ENCODE measurements at regions not wholly inside any gene's neighbourhood (a gene's known extent, or its start where the extent isn't known, plus 50 kb on each side); places are given as distances from the start of the nearest gene placed in this dataset.

GRCh38 chr5:93886917-93887361 is 145.5 kb upstream of the POU5F2 start:
- DNase-seq (ENCODE audit: low read depth in 2 of 2), result no peak

GRCh38 chr5:93886098-93886806 is 144.9 kb upstream of the POU5F2 start:
- DNase-seq (ENCODE audit: low read depth in 2 of 2), result no peak

GRCh38 chr5:93884254-93884653 is 142.9 kb upstream of the POU5F2 start:
- no peak for DNase-seq (ENCODE audit: low read depth in 2 of 2)

- no peak for DNase-seq (ENCODE audit: low read depth in 2 of 2)
Measured at GRCh38 chr5:93883459-93883858, 142.1 kb upstream of the POU5F2 start.

GRCh38 chr5:93875693-93876092 is 134.3 kb upstream of the POU5F2 start:
- no peak for DNase-seq (ENCODE audit: low read depth in 2 of 2)

GRCh38 chr5:93874491-93874890 is 133.1 kb upstream of the POU5F2 start:
- no peak for DNase-seq (ENCODE audit: low read depth in 2 of 2)

- DNase-seq (ENCODE audit: low read depth in 2 of 2), result peak; percentile 60 to 80
Measured at GRCh38 chr5:93874080-93874479, 132.7 kb upstream of the POU5F2 start.

GRCh38 chr5:93873211-93873736 is 131.9 kb upstream of the POU5F2 start:
- DNase-seq (ENCODE audit: low read depth in 2 of 2), result no peak

- no peak for DNase-seq (ENCODE audit: low read depth in 2 of 2)
Measured at GRCh38 chr5:93870649-93871048, 129.2 kb upstream of the POU5F2 start.

- no peak for DNase-seq (ENCODE audit: low read depth in 2 of 2)
Measured at GRCh38 chr5:93868851-93869250, 127.5 kb upstream of the POU5F2 start.

- DNase-seq (ENCODE audit: low read depth in 2 of 2), result no peak
Measured at GRCh38 chr5:93850311-93850710, 108.9 kb upstream of the POU5F2 start.

- DNase-seq (ENCODE audit: low read depth in 2 of 2), result no peak
Measured at GRCh38 chr5:93845376-93845775, 104.0 kb upstream of the POU5F2 start.

- peak in 1 of 2 donors; percentile 32 for DNase-seq (ENCODE audit: low read depth in 2 of 2)
Measured at GRCh38 chr5:93831449-93831848, 90.0 kb upstream of the POU5F2 start.

GRCh38 chr5:93830893-93831292 is 89.5 kb upstream of the POU5F2 start:
- DNase-seq (ENCODE audit: low read depth in 2 of 2), result no peak

GRCh38 chr5:93829346-93829745 is 87.9 kb upstream of the POU5F2 start:
- no peak for DNase-seq (ENCODE audit: low read depth in 2 of 2)

GRCh38 chr5:93821891-93822415 is 80.6 kb upstream of the POU5F2 start:
- no peak for DNase-seq (ENCODE audit: low read depth in 2 of 2)

GRCh38 chr5:93819668-93820067 is 78.3 kb upstream of the POU5F2 start:
- no peak for DNase-seq (ENCODE audit: low read depth in 2 of 2)

- DNase-seq (ENCODE audit: low read depth in 2 of 2), result no peak
Measured at GRCh38 chr5:93810780-93811179, 69.4 kb upstream of the POU5F2 start.

- no peak for DNase-seq (ENCODE audit: low read depth in 2 of 2)
Measured at GRCh38 chr5:93809430-93809829, 68.0 kb upstream of the POU5F2 start.

- DNase-seq (ENCODE audit: low read depth in 2 of 2), result no peak
Measured at GRCh38 chr5:93807846-93808245, 66.4 kb upstream of the POU5F2 start.

GRCh38 chr5:93805616-93806379 is 64.4 kb upstream of the POU5F2 start:
- no peak for DNase-seq (ENCODE audit: low read depth in 2 of 2)

- peak; percentile 52 to 70 for DNase-seq (ENCODE audit: low read depth in 2 of 2)
Measured at GRCh38 chr5:93800988-93801811, 59.8 kb upstream of the POU5F2 start.

Data from dermis microvascular lymphatic vessel endothelial cell (primary cell).